ENCODE measurements at regions not wholly inside any gene's neighbourhood (a gene's known extent, or its start where the extent isn't known, plus 50 kb on each side); places are given as distances from the start of the nearest gene placed in this dataset.

DNA sequence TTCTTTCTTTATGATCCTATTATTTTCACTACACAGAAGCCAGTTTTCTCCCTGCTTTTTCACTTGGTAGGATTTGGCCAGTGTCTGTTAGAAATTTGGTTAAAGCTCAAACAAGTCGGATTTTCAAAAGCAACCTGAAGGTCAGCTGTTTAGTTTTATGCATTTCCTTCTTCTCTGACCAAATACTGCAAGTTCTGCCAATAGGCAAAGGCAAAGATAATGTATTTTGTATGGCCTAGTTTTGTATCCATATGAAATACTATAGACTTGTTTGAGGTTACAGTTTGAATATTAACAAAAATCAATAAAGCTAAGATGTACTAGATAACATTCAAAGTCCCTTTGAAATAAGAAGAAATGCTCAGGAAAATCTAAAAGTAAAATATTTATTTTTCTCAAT is 439.4 kb downstream of the TRIML1 start:
- no peaks in the 10 kb centered on the region for H3K79me2 ChIP-seq (ENCODE audit: low read length)
- H3K4me1 ChIP-seq (ENCODE audit: low read length) = no peaks in the 10 kb centered on the region
- no peaks in the 10 kb centered on the region for H3K36me3 ChIP-seq (replicated peaks; ENCODE audit: insufficient read depth, low read length)
- H3K4me2 ChIP-seq (ENCODE audit: low read depth, low read length) = no peak overlapping the region
- no peaks in the 10 kb centered on the region for H3K9me2 ChIP-seq (replicated peaks; ENCODE audit: insufficient read depth, low read length)
- no peaks in the 10 kb centered on the region for H3K27me3 ChIP-seq (replicated peaks; ENCODE audit: insufficient read depth, low read length)
- H3F3A ChIP-seq (ENCODE audit: insufficient read depth, low read length) = no peaks in the 10 kb centered on the region
- H2AFZ ChIP-seq (ENCODE audit: low read length) = no peak overlapping the region
- no peaks in the 10 kb centered on the region for H4K20me1 ChIP-seq (ENCODE audit: insufficient read depth, low read length)
- no peak overlapping the region for H3K9ac ChIP-seq (ENCODE audit: low read length)
- no peak overlapping the region for H3K27ac ChIP-seq (ENCODE audit: low read length)
- H3K9me3 ChIP-seq (replicated peaks; ENCODE audit: insufficient read depth, low read length) = no peaks in the 10 kb centered on the region
- no peak for DNase-seq
- no peak overlapping the region for H3K4me3 ChIP-seq (ENCODE audit: low read length)
- TF ChIP-seq, protein P1, sequence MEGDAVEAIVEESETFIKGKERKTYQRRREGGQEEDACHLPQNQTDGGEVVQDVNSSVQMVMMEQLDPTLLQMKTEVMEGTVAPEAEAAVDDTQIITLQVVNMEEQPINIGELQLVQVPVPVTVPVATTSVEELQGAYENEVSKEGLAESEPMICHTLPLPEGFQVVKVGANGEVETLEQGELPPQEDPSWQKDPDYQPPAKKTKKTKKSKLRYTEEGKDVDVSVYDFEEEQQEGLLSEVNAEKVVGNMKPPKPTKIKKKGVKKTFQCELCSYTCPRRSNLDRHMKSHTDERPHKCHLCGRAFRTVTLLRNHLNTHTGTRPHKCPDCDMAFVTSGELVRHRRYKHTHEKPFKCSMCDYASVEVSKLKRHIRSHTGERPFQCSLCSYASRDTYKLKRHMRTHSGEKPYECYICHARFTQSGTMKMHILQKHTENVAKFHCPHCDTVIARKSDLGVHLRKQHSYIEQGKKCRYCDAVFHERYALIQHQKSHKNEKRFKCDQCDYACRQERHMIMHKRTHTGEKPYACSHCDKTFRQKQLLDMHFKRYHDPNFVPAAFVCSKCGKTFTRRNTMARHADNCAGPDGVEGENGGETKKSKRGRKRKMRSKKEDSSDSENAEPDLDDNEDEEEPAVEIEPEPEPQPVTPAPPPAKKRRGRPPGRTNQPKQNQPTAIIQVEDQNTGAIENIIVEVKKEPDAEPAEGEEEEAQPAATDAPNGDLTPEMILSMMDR (IDR thresholded peaks at IDR 0.05; ENCODE audit: low read length) = no peak
- TF ChIP-seq EZH2phosphoT487 (IDR thresholded peaks at IDR 0.05; ENCODE audit: low read length) (no peak), EZH2 (optimal IDR thresholded peaks at IDR 0.05; ENCODE audit: low read depth, low read length) (no peak)

DNA sequence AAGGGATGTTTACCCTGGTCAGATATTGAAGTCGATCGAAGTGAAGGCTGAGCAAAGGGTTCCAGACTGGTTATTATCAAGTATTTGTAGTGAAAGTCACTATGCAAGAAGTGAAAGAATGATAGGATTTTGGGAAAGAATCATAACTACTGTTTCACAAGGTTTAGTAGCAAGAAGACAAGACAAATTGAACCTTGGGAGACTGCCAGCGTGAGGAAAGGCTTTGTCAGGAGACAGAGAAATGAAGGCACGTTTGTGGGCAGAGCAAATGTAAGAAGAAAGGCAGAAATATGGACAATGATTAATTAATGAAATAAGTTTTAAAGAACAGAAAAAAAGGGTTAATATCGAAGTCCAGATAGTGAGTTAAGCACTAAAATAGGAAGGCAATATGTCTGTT is 456.8 kb downstream of the TRIML1 start:
- Histone ChIP-seq H3K27me3 (replicated peaks; ENCODE audit: insufficient read depth, low read length) (no peaks in the 10 kb centered on the region), H3K9me2 (replicated peaks; ENCODE audit: insufficient read depth, low read length) (no peaks in the 10 kb centered on the region), H3K79me2 (ENCODE audit: low read length) (no peaks in the 10 kb centered on the region), H3K36me3 (replicated peaks; ENCODE audit: insufficient read depth, low read length) (no peaks in the 10 kb centered on the region), H3K4me2 (ENCODE audit: low read depth, low read length) (no peak overlapping the region), H3K4me1 (ENCODE audit: low read length) (no peaks in the 10 kb centered on the region), H3K9ac (ENCODE audit: low read length) (no peak overlapping the region), H4K20me1 (ENCODE audit: insufficient read depth, low read length) (no peaks in the 10 kb centered on the region), H2AFZ (ENCODE audit: low read length) (no peak overlapping the region), H3K4me3 (ENCODE audit: low read length) (no peak overlapping the region), H3K9me3 (replicated peaks; ENCODE audit: insufficient read depth, low read length) (no peaks in the 10 kb centered on the region), H3K27ac (ENCODE audit: low read length) (no peak overlapping the region), H3F3A (ENCODE audit: insufficient read depth, low read length) (no peaks in the 10 kb centered on the region)
- TF ChIP-seq, protein P1 (IDR thresholded peaks at IDR 0.05; ENCODE audit: low read length) = no peak
- TF ChIP-seq EZH2phosphoT487 (IDR thresholded peaks at IDR 0.05; ENCODE audit: low read length) (no peak), EZH2 (optimal IDR thresholded peaks at IDR 0.05; ENCODE audit: low read depth, low read length) (no peak)
- no peak for DNase-seq

DNA sequence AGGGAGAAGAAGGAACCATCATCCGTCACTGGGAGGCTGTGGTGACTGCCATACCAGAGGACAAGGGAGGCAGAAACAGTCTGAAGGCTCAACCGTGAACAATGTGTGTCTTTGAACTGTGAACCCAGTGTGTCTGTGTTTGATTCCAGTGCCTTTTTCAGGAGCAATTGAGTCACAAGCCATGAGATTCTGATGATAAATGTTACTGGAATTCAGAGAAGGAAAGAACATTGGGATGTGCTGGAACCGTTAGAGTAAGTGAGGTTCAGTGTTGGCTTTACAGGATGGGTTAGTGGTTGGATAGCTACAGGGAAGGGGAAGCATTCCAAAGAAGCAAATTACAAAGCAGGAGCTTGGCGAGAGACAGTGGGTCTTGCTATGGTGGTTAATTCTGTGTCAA is 464.4 kb downstream of the TRIML1 start:
- no peak overlapping the region for H3K9ac ChIP-seq (ENCODE audit: low read length)
- no peaks in the 10 kb centered on the region for H3K4me1 ChIP-seq (ENCODE audit: low read length)
- TF ChIP-seq EZH2 (optimal IDR thresholded peaks at IDR 0.05; ENCODE audit: low read depth, low read length) (no peak), EZH2phosphoT487 (IDR thresholded peaks at IDR 0.05; ENCODE audit: low read length) (no peak)
- TF ChIP-seq, protein P1 (IDR thresholded peaks at IDR 0.05; ENCODE audit: low read length) = no peak
- no peaks in the 10 kb centered on the region for H3K79me2 ChIP-seq (ENCODE audit: low read length)
- H3K27ac ChIP-seq (ENCODE audit: low read length) = no peak overlapping the region
- no peak overlapping the region for H3K4me2 ChIP-seq (ENCODE audit: low read depth, low read length)
- no peak overlapping the region for H2AFZ ChIP-seq (ENCODE audit: low read length)
- H3K36me3 ChIP-seq (replicated peaks; ENCODE audit: insufficient read depth, low read length) = no peaks in the 10 kb centered on the region
- no peak for DNase-seq
- no peaks in the 10 kb centered on the region for H3K9me2 ChIP-seq (replicated peaks; ENCODE audit: insufficient read depth, low read length)
- H3K9me3 ChIP-seq (replicated peaks; ENCODE audit: insufficient read depth, low read length) = no peaks in the 10 kb centered on the region
- no peaks in the 10 kb centered on the region for H4K20me1 ChIP-seq (ENCODE audit: insufficient read depth, low read length)
- no peaks in the 10 kb centered on the region for H3K27me3 ChIP-seq (replicated peaks; ENCODE audit: insufficient read depth, low read length)
- no peaks in the 10 kb centered on the region for H3F3A ChIP-seq (ENCODE audit: insufficient read depth, low read length)
- H3K4me3 ChIP-seq (ENCODE audit: low read length) = no peak overlapping the region
